GM19452 (cell line): ENCODE measurements at regions not wholly inside any gene's neighbourhood (a gene's known extent, or its start where the extent isn't known, plus 50 kb on each side); places are given as distances from the start of the nearest gene placed in this dataset.
"Not testable (repeated sequence)": the region's sequence is repeated elsewhere in the genome, so short reads cannot be mapped to it uniquely, and the experiment has no call there.

ENCODE experiments used
- ATAC-seq: cut with Tn5 transposase; IDR thresholded peaks from one replicate; pipeline ENCODE4 v1.9.1; 2021; ENCODE audit not compliant: unreplicated experiment

GRCh38 chr10:95137990-95138625, 55.9 kb upstream of the ACSM6 start:
- ATAC-seq, result not testable (repeated sequence)

GRCh38 chr10:95134490-95134889, 59.5 kb upstream of the ACSM6 start:
- no peak for ATAC-seq

DNA sequence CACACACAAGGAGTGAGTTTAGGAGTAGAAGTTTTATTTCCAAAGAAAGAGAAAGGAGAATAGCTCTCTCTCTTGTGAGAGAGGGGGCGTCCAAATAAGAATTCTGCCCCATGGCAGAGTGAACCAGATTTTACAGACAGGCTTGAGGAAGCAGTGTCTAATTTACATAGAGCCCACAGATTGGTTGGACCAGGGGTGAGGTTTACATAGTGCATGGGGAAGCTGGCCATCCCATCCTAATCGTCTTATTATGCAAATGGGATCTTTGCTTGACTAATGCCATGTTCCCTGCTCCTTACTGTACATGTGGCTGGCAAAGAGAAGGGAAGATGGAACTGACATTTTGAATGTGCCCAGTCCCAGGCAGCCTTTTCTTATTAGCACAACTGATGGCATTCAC, 60.0 kb upstream of the ACSM6 start:
- ATAC-seq, result no peak

DNA sequence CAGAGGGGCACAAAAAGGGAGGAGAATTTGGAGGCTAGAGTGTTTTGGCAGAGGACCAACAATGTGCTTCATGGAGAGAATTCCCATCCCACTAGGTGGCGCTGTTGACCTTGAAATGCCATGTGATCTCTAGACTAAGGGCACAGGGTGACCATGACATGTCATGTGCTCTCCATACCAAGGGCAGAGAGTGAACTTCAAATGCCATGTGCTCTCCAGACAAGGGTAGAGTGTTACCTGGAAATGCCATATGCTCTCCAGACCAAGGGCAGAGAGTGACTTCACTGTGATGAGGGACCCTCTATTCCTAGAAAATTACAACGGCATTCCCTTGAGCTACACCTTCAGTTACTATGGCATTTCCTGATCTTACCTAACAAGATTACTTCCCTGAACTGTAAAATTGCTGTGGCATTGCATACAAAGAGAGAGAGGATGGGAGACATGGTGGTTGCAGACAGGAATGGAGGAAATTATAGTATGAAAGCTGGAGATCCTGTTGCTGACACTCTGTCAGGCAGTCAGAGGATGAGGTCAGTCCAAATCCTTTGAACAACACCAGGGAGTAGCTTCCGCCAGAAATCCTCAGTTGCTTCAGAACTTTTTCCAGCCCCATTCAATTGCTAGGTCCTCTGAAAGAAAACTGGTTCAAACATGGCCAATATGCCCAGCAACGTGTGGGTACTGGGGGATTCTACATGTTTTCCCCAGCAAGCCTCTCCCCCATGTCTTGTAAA, 60.9 kb upstream of the ACSM6 start:
- peak; percentile 93 for ATAC-seq

DNA sequence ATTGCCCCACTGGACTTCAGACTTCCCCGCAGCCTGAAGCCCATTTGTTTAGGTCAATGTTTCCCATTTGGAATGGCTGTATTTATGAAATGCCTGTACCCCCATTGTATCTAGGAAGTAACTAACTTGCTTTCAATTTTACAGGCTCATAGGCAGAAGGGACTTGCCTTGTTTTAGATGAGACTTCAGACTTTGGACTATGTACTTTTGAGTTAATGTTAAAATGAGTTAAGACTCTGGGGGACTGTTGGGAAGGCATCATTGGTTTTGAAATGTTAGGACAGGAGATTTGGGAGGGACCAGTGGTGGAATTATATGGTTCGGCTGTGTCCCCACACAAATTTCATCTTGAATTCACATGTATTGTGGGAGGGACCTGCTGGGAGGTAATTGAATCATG, 61.1 kb upstream of the CYP2C8 start:
- ATAC-seq, result not testable (repeated sequence)

DNA sequence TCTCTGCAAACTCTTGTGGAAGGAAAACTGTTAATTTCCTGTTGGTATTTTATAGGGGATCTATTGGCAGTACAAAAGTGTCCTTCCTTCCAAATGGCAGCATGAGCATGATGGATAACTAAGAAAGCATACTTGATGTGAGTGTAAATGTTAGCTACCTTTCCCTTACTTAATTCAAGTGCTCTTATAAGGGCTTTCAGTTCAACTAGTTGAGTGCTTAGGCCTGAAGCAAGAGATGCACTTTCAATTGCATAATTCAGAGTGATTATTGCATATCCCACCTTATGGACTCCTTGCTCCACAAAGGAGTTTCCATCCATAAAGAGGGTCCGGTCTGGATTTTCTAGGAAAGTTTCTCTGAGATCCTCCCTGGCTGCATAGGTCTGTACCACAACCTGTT, 56.3 kb upstream of the CYP2C8 start:
- ATAC-seq, result no peak

GRCh38 chr10:95122736-95123135, 53.4 kb upstream of the CYP2C8 start:
- ATAC-seq, result no peak

GRCh38 chr10:95121904-95122303, 52.6 kb upstream of the CYP2C8 start:
- no peak for ATAC-seq
